ENCODE measurements at regions not wholly inside any gene's neighbourhood (a gene's known extent, or its start where the extent isn't known, plus 50 kb on each side); places are given as distances from the start of the nearest gene placed in this dataset.
"Not testable (repeated sequence)": the region's sequence is repeated elsewhere in the genome, so short reads cannot be mapped to it uniquely, and the experiment has no call there.

- not testable (repeated sequence) for TF ChIP-seq CREB1 (IDR thresholded peaks at IDR 0.05); CREB1 (CRISPR knock-in tag; IDR thresholded peaks at IDR 0.05); SMAD1 (IDR thresholded peaks at IDR 0.05; ENCODE audit: low read depth, low read length, partially characterized antibody); IRF1 (CRISPR knock-in tag; IDR thresholded peaks at IDR 0.05; ENCODE audit: borderline replicate concordance); CHD4 (IDR thresholded peaks at IDR 0.05; ENCODE audit: insufficient read depth, insufficient replicate concordance, low read depth, low read length, poor library complexity, severe bottlenecking); USF1 (CRISPR knock-in tag; IDR thresholded peaks at IDR 0.05); GABPA (tag; conservative IDR thresholded peaks at IDR 0.05; ENCODE audit: low read depth); TBP (optimal IDR thresholded peaks at IDR 0.05; ENCODE audit: low read depth, low read length); CTBP1 (IDR thresholded peaks at IDR 0.05; ENCODE audit: borderline replicate concordance); SMC3 (conservative IDR thresholded peaks at IDR 0.05; ENCODE audit: insufficient read depth, low read depth, low read length); UBTF (IDR thresholded peaks at IDR 0.05; ENCODE audit: borderline replicate concordance in 1 of 2, low read depth in 2 of 2, low read length in 2 of 2); CHD1 (IDR thresholded peaks at IDR 0.05; ENCODE audit: low read length); ZNF830 (CRISPR knock-in tag; IDR thresholded peaks at IDR 0.05); TGIF2 (CRISPR knock-in tag; IDR thresholded peaks at IDR 0.05); SREBF2 (CRISPR knock-in tag; IDR thresholded peaks at IDR 0.05)
Observed at GRCh38 chr5:156089955-156090940, 236.7 kb upstream of the SGCD start.
